ENCODE measurements at regions not wholly inside any gene's neighbourhood (a gene's known extent, or its start where the extent isn't known, plus 50 kb on each side); places are given as distances from the start of the nearest gene placed in this dataset.

GRCh38 chr5:89156226-89156625, 273.2 kb upstream of the MEF2C start:
- no peak for TF ChIP-seq CTCF (IDR thresholded peaks at IDR 0.05)
- TF ChIP-seq ZFX (IDR thresholded peaks at IDR 0.05; ENCODE audit: borderline replicate concordance): no peak
